Amniotic epithelial cell (primary cell): ENCODE measurements at regions not wholly inside any gene's neighbourhood (a gene's known extent, or its start where the extent isn't known, plus 50 kb on each side); places are given as distances from the start of the nearest gene placed in this dataset.
"Not testable (repeated sequence)": the region's sequence is repeated elsewhere in the genome, so short reads cannot be mapped to it uniquely, and the experiment has no call there.

ENCODE experiments used
- DNase-seq: peaks from one replicate; pipeline ENCODE4 v3.0.0-alpha.2; 2010; ENCODE audit warnings: low read depth

DNA sequence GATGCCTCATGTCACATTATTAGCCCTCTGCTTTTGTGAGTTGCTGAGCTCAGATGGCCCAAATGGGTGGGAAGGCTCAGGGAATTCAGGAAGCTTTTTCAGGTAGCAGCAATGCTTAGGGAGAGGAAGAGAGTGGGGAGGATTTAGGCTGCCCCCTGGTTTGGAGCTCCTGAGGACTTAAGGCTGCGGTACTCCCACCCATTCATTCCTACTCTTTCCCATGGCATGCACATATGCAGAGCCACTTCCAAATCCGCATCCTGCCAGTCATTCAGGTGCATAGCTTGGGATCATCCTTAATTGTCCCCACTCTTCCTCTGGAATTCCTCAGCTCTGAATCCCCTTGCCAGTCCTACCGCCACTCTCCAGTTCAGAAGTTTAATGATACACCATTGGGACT lies 343.1 kb upstream of the FRG2C start:
- no peak for DNase-seq

GRCh38 chr3:75323936-75324335 lies 340.2 kb upstream of the FRG2C start:
- not testable (repeated sequence) for DNase-seq

GRCh38 chr3:75325716-75326115 lies 338.4 kb upstream of the FRG2C start:
- no peak for DNase-seq

DNA sequence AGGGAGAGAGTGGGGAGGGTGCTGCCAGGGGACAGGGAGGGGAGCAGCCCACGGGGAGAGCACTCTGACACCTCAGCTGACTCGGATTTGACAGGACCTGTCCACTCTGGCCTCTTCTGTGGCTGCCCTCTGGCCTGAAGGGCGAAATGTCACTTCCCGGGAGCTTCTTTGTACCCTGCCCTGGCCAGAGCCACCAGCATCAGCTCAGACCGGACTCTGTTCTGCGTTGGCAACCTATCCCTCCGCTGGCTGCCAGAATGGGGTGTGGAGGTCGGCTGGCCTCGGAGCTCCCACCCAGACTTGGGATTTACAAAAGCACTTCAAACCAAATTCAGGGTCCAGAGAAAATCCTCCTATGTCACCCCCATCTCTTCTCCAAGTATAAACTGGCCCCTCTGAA lies 336.7 kb upstream of the FRG2C start:
- no peak for DNase-seq

GRCh38 chr3:75329476-75330097 lies 334.5 kb upstream of the FRG2C start:
- DNase-seq, result no peak

GRCh38 chr3:75330446-75330845 lies 333.7 kb upstream of the FRG2C start:
- not testable (repeated sequence) for DNase-seq

- not testable (repeated sequence) for DNase-seq
Observed at GRCh38 chr3:75332090-75332489, 332.0 kb upstream of the FRG2C start.

GRCh38 chr3:75332794-75333193 lies 331.3 kb upstream of the FRG2C start:
- DNase-seq, result no peak

- no peak for DNase-seq
Observed at GRCh38 chr3:75334299-75334698, 329.8 kb upstream of the FRG2C start.

DNA sequence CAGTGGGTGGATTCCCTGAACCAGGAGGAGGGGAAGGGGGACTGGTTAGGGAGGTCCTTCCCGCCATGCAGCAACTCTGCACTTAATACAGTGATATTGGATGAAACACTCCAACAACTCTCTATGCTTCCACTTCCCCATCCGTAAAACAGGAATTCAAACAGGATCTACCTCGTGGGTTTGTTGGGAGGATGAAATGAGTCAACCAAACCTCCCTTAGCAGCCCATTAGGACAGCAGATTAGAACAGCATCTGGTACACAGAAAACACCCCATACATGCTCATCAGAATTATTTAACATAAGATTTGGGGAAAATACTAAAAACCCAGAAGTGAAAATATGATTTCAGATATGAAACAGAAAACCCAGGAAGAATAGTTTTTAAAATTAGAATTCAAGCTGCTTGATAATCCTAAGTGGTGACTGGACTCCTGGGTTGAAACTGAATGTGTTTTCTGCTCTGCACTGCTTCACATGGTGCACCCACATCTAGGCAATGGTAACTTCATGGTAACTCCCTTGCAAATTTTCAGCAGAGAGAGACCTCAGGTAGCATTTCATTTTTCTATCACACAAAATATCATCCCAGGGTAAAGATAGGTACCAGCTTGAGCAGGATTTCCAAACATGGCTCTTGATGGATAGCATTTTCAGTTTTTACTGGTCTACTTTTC lies 326.8 kb upstream of the FRG2C start:
- DNase-seq, result no peak

DNA sequence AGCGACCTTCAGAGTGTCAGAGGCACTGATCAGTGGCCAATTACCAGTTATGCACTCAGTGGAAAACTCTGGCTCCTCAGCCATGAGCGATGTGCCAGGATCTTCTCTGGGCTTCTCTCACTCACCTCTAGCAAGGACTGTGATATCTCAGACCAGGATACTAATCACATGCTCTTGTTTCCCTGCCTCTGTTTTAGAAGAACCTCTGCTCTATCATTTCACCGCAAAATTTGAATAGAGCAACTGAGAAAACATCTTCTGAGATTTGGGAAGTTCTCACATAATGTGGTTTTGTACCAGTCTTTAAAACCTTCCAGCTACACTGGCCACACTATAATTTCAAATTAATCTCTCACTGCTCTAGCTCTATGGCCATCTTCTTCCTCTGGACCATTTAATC lies 325.8 kb upstream of the FRG2C start:
- DNase-seq, result no peak

GRCh38 chr3:75341324-75342067 lies 322.6 kb upstream of the FRG2C start:
- no peak for DNase-seq

GRCh38 chr3:75342425-75342824 lies 321.7 kb upstream of the FRG2C start:
- no peak for DNase-seq

DNA sequence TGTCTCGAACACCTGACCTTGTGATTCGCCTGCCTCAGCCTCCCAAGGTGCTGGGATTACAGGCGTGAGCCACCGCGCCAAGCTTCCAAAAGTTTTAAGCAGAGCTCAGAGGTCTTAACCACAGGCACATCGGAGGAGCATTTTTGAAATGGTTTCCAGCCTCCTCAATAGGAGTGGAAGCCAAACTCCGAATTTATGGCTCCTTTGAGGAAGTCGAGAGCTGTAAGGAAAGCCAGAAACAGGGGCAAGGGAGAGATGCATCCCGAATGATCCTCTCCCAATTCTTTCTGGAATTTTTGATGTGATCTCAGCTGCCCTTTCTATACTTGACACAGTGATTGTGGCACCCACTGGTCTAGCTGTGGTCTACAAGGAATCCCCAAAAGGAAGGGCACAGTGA lies 313.6 kb upstream of the FRG2C start:
- DNase-seq, result not testable (repeated sequence)

- DNase-seq, result not testable (repeated sequence)
Observed at GRCh38 chr3:75362086-75362784, 301.9 kb upstream of the FRG2C start.

DNA sequence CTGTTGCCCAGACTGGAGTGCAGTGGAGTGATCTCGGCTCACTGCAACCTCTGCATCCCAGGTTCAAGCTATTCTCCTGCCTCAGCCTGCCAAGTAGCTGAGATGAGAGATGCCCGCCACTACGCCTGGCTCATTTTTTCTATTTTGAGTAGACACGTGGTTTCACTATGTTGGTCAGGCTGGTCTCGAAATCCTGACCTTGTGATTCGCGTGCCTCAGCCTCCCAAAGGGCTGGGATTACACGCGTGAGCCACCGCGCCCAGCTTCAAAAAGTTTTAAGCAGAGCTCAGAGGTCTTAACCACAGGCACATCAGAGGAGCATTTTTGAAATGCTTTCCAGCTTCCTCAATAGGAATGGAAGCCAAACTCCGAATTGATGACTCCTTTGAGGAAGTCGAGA lies 291.2 kb upstream of the FRG2C start:
- not testable (repeated sequence) for DNase-seq

DNA sequence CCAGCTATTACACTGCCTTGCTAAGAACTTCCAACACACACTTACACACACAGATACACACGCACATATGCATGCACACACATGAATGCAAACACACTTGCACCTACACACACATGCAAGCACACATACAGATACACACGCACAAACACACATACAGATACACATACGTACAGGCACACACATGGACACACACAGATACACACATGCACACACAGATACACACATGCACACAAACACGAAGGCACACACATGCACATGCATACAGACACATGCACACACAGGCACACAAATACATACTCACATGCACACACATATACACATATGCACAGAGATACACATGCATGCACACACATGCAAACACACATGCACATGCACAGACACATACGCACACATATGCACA lies 284.3 kb upstream of the FRG2C start:
- DNase-seq, result not testable (repeated sequence)

- DNase-seq, result no peak
Observed at GRCh38 chr3:75380276-75380771, 283.8 kb upstream of the FRG2C start.

DNA sequence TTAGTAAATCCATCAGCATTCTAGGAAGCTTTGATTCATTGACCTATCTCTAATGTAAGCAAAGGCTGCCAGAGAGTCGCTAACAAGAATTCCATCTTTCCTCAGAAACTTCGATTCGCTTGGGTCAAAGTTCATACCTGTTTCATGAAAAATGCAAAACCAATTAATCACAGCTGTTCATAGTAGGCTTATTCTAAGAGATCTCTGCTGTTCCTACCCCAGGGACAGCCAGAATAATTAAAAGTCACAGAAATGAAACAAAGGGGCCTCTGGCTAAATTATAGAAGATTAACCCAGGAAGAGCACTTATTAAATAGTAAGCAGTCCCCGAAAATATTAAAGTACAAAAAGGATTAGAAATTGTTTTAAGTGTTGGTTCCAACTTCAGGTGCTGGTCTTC lies 280.1 kb upstream of the FRG2C start:
- DNase-seq, result not testable (repeated sequence)

DNA sequence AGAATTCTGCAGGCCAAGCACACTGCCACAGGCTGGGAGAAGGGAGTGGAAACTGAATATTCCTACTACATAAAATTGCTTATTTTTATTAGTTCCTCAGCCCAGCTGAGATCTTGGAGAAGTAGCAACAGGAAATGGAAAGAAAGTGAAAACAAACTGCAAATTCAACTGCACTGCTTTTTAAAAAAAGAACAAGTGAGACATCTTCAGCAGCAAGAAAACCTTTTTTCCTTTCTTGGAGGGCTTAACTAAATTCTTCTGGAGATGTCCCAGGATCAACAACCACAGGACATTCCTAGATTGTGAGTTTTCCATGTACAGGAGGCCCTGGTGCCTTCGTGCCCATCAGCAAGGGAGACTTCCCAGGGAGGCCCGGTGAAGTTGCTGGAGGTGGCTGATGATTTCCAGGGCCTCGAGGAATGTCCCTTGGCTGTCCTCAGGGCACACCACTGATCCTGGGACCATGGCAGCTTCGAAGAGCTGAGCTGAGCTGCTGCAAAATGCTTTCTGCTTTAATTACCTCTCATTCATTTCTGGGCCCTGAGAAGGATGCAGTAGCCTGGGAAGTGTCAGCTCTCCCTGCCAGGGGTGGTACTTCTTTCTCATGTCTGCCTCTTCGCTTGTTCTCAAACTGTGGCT lies 275.5 kb upstream of the FRG2C start:
- not testable (repeated sequence) for DNase-seq

- DNase-seq, result not testable (repeated sequence)
Observed at GRCh38 chr3:75393288-75393694, 270.8 kb upstream of the FRG2C start.

GRCh38 chr3:75394102-75394501 lies 270.0 kb upstream of the FRG2C start:
- DNase-seq, result not testable (repeated sequence)
